NCI-H2081 (cell line): ENCODE measurements at regions not wholly inside any gene's neighbourhood (a gene's known extent, or its start where the extent isn't known, plus 50 kb on each side); places are given as distances from the start of the nearest gene placed in this dataset.
"Not testable (repeated sequence)": the region's sequence is repeated elsewhere in the genome, so short reads cannot be mapped to it uniquely, and the experiment has no call there.

Experiments
- DNase-seq, 2 experiments: peaks; one replicate each; lab custom pipeline; 2025; lab: John Stamatoyannopoulos, UW

DNA sequence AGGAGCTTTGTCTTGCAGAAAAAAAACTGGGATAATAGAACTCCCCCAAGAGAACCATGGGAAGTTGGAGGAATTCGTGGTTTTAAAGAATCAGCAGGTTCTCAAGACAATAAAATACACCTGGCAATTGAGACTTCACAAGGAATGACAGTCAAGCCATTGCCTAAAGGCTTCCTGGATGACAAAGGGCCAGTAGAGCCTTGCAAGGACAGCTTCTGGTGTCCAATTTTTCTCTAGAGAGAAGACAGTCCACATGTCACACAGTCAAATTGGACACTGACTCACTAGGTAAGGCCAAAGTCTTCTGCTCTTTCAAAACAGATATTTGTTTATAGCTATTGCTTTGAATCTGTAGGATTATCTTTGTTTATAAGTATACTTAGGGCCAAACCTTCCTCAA lies 80.3 kb upstream of the BMP5 start:
- DNase-seq: no peak

DNA sequence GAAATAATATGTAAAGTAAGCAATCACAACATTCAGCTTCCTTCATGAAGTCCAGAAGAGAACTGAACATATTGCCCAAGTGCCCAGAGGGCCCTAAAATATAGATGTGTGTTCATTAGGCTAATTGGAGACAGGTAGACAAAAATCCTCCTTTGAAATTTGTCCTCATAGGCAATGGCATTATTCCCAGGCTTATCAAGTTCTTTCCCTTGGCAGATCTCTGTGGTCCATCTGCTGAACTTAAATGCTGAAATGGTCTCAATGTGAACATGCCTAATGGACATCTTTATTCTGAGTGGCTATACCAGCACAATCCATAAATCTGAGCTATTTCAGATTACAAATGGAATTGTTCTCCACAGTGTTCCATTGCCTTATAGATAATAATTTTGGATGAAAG lies 79.0 kb upstream of the BMP5 start:
- no peak for DNase-seq

DNA sequence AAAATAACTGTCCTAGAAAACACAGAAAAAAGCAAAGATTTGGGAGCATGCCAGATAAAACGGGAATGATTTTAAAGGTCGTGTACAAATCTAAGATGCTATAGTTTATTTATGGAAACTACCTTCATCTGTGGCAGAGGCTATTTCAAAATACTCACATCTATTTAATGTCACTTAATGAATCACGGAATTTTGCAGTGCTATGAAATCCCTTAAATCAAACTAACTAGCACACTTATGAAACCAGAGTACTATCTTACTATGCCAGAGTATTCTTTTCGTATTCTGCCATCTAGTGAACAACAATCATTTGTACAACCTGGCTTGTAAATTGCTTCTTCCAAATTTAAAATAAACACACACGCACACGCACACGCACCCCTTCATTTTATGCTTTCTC lies 77.9 kb upstream of the BMP5 start:
- DNase-seq: peak; percentile 8 to 50

DNA sequence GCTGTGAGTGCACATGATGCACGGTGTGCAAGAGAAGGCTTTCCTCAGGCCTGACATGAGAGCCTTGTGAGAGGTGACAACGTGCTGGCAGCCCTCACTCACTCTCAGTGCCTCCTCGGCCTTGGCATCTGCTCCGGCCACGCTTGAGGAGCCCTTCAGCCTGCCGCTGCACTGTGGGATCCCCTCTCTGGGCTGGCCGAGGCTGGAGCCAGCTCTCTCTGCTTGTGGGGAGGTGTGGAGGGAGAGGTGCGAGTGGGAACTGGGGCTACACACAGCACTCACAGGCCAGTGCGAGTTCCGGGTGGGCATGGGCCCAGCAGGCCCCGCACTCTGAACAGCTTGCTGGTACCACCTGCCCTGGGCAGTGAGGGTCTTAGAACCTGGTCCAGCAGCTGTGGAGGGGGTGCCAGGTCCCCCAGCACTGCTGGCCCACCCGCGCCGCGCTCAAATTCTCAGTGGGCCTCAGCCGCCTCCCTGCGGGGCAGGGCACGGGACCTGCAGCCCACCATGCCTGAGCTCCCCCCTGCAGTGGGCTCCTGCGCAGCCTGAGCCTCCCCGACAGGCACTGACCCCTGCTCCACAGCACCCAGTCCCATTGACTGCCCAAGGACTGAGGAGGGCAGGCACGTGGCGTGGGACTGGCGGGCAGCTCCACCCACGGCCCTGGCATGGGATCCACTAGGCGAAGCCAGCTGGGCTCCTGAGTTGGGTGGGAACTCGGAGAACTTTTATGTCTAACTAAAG lies 74.9 kb upstream of the BMP5 start:
- DNase-seq: no peak

DNA sequence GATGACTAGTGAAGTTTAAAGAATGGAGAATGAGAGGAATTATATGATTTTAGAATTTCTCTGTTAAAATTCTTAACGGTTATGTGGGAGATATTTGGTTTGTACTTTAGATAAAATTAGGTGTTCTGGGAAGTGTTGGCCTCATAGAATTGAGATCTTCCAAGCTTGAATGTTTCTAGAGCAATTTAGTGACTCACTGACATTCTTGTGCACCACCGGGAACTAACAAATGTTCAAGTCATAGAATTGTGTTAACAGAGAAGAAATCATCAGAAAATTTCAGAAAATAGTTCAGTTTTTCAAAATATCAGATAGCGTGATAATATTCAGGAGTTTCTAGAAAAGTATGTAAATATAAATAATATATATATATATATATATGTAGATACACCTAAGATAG lies 67.9 kb upstream of the BMP5 start:
- no peak for DNase-seq

DNA sequence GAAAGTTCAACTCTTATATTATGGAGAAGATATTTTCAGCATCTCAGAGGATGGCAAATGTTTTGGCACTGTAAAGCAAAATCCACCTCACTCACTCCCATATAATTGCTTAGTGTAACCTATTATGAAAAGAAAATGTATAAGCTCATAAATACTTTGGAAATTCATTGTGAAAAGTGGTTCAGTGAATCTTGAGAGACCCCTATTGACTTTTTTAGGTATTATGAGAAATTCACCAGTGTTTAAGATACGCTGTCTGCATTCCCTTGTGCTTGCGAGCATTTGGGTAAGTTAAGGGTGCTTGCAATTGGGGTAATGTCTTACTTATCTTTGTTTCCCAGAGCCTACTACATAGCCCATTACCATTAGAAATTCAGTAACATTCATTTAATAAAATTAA lies 66.3 kb upstream of the BMP5 start:
- no peak for DNase-seq

DNA sequence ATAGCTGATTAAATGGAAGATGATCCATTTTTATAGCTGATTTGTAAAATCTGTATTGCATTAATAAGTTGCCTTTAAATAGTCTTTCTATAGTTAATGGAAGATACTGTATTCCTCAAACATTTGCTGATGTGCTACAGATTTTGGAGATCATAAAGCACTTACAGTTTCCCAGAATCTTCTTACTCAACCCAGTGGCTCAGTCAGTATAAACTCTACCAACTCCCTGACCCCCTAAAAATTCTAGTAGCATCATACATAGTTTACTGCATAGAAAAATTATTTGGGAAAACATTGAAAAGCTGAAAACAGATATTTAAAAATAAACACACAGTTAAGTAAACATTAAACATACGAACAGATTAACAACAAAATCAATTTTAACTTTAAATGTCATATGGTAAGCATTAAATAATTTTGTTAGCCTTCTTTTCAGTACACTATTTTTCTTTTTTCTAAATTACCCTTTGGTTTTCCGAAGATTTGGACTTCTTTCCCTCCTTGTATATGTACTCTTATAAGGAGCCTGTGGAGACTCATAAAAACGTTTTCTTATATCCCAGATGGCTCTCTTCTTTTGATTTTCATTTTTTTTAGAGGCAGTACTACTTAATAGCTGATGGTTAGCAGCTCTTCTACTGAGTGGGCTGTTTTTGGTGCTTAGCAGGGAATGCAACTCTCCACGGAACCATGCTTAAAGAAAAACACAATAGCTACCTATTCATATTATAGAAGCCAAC lies 62.7 kb upstream of the BMP5 start:
- DNase-seq: no peak

DNA sequence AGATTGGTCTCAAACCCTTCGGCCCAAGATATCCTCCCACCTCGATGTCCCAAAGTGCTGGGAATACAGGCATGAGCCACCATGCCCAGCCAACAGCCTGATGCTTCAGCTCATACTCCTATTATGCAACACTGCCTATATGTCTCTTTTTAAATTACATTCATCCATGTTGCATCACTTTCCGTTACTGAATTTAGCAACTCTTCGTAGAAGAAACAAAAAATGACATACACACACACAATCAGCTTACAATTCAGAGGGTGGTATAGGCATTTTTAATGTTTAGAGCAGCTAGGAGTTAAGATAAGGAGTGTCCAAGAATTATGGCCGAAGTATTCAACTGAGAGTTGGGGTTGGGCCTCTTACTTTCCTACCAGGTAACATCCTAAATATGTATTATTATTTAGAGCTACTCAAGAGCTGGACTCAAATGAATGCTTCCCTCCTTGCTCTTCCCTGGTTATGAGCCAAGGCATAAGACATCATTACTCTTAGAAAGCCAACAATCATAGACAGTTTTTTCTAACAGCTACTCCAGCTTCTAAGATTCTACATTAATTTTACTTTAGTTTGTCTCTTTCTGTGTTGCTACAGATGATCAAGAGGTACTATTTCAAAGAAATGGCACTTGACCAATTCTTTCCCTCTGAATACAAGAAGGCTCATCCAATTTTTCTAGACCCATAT lies 62.0 kb upstream of the BMP5 start:
- no peak for DNase-seq

DNA sequence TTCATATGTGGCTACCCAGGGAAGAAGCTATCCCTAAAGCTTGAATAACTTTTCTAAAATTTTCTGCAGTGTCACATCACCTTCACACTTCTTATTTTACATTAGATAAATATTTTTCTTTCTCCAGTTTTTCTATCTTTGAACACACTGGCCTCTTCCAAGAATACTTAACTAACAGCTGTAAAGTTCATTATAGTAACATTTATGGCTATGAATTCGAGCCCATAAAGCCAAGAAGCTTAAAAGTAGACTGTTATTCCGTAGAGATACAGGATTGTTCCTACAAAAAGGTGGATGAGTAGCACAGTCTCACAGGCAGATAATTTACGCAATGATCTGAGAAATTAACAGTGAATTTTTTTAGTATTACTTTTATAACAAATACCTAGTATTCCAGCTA lies 55.7 kb upstream of the BMP5 start:
- DNase-seq: no peak

DNA sequence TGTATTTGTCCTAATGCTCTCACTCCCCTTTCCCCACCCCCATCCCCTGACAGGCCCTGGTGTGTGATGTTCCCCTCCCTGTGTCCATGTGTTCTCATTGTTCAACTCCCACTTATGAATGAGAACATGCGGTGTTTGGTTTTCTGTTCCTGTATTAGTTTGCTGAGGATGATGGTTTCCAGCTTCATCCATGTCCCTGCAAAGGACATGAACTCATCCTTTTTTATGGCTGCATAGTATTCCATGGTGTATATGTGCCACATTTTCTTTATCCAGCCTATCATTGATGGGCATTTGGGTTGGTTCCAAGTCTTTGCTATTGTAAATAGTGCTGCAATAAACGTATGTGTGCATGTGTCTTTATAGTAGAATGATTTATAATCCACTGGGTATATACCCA lies 52.3 kb upstream of the BMP5 start:
- not testable (repeated sequence) for DNase-seq

DNA sequence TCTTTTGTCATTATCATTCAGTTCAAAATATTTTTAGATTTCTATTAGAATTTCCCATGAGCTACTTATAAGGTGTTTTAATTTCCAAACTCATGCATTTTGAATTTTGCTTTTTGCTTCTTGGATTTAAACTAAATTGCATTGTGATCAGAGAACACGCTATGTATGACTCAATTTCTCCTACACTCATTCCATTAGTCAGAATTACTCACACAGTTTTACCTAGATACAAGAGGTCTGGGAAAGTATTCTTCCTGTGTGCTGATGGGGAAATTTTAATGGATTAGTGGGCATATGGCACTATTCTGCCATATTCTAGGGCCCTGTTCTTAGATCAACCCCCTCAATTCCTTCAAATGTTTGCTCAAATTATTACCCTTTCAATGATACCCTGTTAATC lies 49.9 kb upstream of the BMP5 start:
- DNase-seq: no peak
